Stimulated activated CD4-positive, alpha-beta T cell treated with anti-CD3 and anti-CD28 coated beads, Interleukin-15, amount 100 ng/mL, for 48 hours (primary cell): ENCODE measurements at regions not wholly inside any gene's neighbourhood (a gene's known extent, or its start where the extent isn't known, plus 50 kb on each side); places are given as distances from the start of the nearest gene placed in this dataset.

Experiments
- DNase-seq, 2 donors: peaks; one replicate each; pipeline ENCODE4 v3.0.0-alpha.2; 2020; ENCODE audit warnings: low read depth in 2 of 2

DNA sequence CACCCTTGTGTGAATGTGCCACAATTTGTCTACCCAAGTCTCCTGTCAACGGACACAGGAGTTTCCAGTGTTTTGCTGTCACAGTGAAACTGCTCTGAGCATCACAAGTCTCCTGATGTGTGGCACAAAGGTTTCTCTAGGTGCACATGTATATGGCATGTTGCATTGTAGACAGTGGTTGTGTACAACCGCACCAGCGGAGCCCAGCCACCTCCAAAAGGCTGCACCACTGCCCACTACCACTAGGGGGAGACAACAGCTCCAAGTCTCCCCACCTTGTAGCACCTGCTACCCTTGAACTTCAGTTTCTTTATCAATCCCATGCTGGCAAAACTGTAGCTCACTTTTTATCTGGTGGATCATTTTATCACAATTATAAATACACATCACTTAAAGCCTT lies 95.5 kb upstream of the ZNF469 start:
- no peak for DNase-seq

DNA sequence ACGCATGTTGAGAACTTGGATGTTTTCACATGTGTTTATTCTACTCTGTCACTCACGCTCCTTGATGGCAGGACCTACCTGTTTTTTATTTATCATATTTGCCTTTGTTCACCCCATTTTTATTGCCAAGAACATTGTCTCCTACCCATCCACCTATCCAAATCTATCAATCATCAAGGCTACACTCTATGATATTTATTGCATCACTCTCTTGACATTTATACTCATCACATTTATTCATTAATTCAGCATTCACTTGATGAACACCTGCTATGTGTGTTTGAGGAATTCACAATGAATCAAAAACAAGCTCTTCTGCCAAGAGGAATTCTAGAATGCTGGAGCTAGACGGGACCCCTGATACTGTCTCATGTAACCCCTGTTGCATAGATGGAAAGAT lies 94.5 kb upstream of the ZNF469 start:
- DNase-seq, result no peak

DNA sequence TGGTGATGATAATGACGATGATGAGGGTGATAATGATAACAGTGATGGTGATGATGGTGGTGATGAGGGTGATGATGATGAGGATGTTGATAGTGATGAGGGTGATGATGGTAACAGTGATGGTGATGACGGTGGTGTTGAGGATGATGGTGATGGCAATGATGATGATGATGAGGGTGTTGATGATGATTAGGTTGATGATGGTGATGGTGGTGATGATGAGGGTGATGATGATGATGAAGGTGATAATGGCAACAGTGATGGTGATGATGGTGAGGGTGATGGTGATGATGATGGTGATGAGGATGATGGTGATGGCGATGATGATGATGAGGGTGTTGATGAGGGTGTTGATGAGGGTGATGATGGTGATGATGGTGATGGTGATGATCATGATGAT lies 93.8 kb upstream of the ZNF469 start:
- no peak for DNase-seq

DNA sequence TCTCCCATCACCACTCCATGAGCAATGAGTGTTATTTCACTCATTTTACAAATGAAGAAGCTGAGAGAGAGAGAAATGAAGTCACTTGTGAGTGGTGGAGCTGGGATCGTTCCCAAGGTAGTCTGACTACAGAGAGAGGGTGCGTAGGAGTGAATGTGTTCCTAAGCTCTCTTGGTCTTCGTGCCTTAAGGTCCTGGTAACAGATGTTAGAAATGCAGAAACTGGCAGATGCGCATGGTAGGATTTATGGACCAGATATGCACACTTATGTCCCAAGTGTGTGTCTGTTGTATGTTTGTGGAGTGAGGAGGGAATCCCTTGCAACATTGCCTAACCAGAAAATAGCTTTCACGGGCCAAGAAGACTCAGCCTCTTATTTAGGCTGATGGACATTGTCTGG lies 93.2 kb upstream of the ZNF469 start:
- DNase-seq, result no peak

DNA sequence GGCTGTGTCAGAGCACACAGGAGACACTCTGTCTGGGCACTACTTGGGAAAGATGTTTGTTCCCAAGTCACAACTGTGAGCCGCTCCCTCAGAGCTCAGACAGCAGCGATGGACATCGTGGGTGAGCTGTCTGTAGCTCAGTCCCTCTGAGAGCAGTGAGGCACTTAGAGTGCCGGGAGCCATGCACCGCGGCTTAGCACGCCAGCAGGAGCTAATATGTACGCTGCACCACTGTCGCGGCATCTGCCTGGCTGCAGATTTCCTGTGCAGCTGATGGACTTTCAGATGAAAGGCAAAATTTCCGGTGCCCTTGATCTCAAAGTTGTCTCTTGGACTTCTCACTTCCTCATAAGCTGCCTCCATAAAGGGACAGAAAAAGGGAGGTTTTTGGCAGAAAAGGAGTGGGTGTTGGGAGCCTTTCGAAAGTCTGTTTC lies 92.8 kb upstream of the ZNF469 start:
- DNase-seq, result no peak

DNA sequence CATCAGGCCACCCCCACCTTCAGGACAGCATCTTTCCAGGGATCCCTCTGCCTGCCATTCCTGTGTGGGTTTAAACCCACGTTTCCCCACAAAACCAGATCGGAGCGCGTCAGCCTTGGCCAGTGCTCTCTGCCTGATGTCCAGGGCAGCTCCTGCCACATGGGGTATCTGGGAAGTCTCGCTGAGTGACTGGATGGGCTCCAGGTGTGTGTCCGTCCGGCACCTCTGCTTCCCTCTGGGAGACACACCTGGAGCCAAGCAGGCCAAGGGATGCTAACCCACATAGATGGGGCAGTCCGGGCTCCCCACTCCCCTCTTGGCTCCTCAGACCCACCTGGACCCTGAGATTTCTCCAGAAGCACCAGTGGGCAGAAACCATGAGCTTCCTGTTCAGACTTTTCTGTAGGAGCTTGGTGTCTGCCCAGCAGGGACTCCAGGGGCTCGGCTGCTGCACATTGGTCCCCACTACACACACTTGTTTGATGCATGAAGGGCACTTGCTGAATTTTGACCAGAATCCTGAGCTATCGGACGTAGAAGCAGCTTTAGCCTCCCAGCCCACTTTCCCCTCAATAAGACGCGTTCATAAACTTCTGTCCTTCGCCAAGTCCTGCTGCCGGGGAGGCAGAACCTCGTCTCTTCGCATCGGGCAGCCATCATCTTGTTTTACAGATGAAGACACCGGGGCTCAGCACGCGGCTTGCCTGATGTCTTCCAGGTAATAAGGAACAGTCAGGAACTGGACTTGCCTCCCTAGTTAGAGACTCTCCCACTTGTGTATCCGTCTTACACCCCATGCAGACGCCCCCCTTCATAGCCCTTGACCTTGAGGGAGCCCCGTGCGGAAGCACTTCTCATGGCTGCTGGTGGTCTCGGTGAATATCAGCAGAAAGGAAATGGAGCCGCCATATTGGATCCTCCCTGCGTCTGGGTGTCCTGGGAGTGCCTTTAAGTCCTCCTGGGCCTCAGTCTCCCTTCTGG lies 91.6 kb upstream of the ZNF469 start:
- DNase-seq, result no peak

DNA sequence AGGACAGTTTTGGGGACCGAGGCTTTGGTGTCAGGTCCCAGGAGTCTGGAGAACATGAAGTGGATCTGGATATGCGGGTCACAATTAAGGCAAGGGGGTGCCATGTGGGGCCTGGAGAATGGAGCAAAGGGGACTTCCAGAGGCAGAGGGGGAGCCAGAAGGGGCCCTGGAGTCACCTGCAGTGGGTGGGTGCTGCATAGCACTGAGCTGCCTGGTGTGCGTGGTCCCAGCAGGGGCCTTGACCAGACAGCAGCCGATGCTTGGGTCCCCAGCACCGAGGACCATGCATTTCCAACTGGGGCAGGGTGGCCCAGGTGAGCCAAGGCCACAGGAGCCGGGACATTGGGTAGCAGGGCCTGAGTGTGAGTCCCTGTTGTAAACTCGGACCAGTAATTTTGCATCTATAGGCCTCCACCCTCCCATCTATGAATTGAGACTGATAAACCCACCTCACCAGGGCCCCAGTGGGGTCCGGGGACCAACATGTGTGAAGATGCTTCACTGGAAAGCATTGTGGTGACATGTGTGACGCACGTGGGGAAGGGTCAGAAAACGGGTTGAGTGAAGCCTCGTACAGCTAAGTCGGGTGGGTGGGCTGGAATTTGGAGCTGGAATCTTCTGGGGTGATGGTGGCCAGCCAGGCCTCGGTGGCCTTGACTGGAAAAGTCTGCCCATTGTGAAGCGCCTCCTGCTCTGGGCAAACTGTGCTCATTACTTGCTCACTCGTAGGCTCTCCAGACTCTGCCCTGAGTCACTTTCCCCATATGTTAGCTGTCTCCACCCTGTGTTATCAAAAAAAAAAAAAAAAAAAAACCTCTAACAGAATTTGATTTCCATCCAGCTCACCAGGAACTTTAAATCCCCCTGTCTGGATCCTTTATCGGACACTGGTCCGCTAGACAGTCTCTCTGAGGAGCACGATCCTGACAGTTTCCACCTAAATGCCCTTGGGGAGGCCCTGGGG lies 90.5 kb upstream of the ZNF469 start:
- DNase-seq, result no peak

DNA sequence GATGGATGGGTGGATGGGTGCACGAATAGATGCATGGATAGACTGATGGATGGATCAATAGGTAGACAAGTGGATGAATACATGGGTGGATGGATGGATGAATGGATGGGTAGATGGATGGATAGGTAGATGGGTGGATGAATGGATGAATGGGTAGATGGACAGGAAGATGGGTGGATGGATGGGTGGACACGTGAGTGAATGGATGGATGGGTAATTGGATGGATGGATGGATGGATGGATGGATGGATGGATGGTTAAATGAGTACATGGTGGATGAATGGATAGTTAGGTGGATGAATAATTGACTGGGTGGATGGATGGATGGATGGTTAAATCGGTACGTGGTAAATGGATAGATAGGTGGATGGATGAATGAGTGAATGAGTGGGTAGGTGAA lies 89.7 kb upstream of the ZNF469 start:
- no peak for DNase-seq

DNA sequence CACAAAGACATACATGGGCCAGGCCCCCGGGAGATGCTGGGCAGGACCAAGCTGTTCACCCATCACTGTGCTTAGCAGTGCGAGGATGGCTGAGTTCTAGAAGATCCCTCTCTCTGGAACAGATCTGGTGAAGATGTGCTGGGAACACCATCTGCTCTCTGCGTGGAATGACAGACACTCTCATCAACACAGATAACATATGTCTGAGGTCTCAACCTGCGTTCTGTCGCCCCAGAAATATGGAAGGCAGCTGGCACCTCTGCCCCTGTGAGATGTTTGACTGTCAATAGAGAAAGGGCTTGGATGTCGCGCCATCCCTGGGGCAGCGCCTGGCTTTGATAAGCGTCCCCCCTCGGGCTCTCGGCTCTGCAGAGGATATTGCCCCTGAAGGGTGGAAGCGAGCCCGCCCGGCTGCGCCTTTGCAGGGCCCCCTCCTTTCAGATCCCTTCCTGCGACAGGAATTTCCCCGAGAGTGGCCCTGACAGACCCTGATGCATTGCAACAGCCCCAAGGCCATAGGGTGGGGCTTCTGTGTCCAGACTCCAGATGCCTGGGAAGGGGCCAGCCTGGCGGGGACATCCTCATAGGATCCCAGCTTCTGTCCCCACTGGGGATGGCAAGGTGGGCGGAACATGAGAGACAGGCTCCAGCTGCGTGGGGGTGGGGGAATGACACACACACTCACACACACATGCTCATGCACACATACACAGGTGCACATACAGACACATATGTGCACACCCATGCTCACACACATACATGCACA lies 86.9 kb upstream of the ZNF469 start:
- no peak for DNase-seq

DNA sequence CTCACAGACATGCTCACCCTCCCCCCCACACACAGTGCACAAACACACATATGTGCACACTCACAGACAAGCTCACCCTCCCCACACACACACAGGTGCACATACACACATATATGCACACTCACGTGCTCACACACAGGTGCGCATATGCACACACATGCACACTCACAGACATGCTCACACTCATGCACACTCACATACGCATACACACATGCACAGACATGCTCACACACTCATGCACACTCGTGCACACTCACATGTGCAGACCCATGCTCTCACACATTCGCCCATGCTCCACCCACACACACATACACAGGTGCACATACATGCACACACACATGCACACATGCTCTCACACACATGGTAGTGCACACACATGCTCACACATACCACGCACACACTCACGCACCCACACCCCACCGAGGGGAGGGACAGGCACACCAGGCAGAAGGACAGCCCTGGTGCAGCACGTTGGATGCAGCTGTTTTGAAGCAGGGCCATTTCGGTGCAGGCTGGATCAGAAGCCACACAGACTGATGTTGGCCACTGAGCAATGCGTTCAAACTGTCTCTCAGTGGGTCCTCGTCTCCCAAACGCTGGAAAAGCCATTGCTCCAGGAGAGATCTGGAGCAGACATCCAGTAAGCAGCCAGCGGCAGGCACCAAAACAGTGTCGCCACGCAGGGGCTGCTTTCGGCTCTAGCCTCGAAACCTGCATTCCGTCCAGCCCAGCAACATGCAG lies 86.2 kb upstream of the ZNF469 start:
- no peak for DNase-seq

DNA sequence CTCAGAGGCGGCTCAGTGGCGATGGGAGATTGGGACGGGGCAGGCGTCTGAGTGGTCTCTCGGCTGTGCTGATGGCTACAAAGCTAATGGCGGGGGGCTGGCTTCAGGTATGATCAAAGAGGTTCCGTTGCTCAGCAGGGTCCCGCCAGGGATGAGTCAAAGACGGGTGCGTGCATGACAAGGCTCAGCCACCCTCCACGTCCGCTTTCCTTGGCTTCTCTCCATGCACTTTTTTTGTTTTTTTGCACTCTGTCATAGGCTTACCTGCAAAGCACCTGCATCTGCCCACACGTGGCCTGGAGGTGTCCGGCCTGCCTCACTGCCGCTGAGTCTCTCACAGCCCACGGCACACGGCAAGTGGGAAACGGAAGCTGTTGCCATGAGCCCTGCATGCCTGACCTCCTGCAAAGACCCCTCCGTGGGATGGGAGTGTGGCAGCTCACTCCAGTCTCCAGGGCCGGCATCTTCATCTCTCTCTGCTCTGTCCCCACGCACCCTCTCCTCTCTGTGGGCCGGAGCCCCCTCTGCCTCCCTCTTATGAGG lies 85.5 kb upstream of the ZNF469 start:
- DNase-seq, result no peak

DNA sequence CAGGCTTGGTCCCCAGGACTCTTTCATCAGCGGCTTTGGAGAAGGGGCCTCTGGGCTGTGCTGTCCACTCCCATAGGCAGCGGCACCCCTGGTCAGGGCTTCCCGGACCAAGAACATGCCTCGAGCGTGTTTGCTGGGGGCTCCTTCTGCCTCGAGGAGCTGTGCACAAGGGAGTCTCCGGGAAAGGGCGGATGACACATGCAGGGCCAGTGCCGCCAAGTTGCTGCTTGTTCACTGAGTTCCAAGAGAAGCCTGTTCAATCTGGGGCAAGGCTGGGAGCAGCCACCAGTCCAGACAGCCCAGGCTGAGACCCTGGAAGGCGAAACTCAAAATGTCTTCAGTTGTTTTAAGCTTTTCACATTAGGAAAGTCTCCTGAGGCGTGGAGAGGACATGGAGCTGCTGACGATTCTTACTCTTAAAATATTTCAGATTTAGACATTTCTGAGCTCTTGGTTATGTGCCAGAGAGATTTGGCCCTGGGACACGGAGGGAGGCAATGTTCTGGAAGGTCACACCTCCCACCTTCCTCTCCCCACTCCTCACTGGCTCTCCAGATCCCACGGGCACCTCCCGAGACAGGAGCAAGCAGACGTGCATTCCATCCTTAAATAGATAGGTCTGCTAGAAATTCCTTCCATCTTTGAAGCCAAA lies 84.5 kb upstream of the ZNF469 start:
- no peak for DNase-seq

DNA sequence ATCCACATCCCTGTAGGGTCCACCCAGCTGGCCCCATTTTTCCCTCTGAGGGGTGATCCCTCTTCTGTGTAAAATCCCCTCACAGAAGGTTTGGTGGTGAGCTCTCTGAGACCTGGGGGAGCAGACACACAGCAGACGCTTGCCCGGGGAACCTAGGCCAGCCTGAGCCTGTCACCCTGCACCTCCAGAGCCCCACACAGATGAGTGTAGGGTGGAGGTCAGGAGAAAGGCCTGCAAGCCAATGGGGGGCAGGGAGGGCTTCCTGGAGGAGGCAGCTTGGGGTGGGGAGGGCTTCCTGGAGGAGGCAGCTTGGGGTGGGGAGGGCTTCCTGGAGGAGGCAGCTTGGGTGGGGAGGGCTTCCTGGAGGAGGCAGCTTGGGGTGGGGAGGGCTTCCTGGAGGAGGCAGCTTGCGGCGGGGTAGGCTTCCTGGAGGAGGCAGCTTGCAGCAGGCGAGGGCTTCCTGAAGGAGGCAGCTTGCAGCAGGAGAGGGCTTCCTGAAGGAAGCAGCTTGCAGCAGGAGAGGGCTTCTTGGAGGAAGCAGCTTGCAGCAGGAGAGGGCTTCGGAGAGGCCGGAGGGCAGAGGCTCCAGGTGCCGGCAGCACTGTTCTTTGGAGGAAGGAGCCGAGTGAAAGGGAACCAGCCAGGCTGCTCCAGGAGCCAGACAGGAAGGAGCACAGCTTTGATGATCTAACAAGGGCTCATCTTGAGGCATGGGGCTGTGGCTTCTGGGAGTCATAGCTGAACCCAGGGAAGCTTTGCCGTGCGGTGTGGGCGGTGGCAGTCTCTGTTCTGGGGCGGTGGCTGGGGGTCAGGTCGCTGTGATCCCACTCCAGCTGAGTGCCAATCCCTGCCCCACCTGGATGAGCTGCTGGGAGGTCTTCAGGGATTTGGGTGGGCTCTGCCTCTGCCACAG lies 83.7 kb upstream of the ZNF469 start:
- no peak for DNase-seq

DNA sequence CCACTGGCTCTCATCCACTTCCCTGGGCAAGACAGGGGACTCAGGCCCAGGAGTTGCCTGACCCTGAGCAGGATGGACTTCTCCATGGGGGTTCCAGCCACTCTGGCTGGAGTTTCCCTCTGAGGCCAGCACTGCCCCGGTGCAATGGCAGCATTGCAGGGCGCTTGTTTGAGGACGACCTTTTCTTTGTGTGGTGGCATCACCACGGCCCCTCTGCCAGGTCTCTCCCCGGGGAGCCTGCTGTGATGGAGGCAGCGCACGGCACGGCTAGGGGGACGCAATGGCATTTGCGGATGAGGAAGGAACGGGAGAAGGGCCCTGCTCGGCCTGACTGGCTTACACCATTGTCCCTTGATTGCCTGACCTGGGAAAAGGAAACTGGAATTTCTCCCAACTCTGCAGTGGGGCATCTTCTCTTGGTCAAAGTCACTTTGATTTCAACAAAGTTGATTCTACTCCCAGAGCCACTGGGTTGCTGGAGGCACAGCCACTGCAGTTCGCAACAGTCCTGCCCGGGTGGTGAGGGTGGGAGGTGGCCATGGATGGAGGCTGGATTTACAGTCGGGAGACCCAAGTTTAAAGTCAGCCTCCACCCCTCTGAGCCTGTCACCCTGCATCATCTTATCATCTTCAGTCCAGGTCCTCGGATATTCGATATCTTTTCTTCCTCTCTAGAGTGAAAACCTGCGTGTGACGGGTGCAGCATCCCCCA lies 82.9 kb upstream of the ZNF469 start:
- no peak for DNase-seq

DNA sequence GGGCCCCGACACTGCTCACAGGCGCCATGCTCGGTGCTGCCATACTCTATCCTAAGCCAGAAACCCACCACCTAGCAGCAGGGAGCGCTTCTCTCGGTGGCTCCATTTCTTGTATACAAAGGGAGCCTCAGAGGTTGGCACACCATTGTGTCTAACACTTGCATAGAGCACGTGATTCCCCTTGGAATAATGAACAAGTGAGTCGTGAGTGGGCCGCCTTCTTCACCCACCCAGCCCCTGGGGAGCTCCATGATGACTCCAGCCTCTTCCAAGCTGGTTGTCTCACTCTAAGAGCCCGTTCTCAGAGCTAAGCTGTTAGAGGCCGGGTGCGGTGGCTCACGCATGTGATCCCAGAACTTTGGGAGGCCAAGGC lies 82.3 kb upstream of the ZNF469 start:
- no peak for DNase-seq

DNA sequence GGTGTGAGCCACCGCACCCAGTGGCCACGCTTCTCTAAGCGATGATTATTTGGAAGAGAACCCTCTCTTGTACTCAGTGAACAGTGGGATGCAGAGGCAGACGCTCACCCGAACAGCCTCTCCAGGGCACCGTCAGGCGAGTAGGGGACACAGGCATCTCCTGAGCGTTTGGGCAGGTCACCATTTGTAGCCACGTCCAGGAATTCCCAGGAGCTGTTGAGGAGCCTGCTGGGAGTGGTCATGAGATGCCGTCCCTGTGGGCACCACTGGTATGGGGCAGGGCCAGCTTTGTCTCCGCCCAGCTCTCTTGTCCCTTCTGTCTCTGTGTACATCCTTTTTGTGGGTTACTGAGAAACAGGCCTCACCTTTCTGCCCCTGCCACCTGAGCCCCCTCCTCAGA lies 81.3 kb upstream of the ZNF469 start:
- DNase-seq, result no peak

DNA sequence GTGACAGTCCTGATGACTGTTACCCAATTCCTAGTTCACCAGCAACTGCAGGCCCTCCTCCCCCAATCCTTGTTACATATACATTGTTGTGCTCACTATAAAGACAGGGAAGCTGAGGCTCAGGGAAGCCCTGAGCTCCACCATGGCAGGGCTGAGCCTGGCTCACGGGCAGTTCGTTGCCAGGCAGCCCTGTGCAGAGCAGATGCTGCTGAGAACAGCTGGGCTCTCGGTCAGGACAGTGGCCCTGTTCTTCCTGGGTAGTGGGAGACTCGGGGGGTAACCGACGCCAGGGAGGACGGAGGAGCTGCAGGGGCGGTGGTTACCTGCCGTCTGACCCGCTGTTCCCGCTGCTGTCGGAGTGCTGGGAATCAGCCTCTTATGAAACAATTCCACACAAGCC lies 80.9 kb upstream of the ZNF469 start:
- DNase-seq, result no peak

DNA sequence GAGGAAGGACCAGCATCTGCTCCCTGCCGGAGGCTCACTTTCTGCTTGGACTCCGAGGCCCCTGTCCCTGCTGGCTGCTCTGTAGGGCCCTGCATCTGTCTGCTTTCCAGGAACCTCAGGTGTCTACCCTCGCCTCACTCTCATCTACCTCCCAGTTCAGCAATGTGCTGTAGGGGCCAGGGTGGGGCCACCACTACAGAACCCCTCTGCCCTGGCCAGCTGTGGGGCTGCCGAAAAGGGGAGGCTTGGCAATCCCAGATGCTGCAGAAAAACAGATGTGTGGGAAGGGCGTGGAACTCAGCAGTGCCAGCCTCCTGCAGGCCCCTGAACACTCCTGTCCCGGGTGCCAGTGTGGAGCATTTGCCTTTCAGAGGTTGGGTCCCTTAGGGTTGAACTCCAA lies 80.1 kb upstream of the ZNF469 start:
- no peak for DNase-seq

DNA sequence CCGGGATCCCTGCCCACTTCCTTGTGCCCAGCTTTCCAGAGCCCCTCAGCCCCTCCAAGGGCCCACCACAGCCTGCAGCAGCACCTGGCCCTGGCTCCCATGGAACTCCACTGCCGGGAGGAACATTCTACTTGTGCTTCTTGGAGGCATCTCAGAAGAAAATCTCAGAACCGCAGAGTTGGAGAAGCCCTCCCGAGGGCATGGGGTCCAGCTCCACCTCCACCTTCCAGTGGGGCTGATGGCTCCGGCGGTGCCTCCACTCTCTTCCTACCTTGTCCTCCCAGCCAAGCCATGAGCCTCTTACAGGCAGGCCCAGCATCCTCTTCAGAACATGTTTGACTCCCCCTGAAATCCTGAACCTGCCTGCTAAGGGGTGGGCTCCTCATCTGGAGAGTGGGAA lies 79.4 kb upstream of the ZNF469 start:
- DNase-seq, result no peak
